ENCODE measurements at regions not wholly inside any gene's neighbourhood (a gene's known extent, or its start where the extent isn't known, plus 50 kb on each side); places are given as distances from the start of the nearest gene placed in this dataset.

- DNase-seq = no peak
Measured at GRCh38 chr1:213652109-213652508, 335.7 kb upstream of the PROX1 start.

GRCh38 chr1:213656039-213656438 lies 331.7 kb upstream of the PROX1 start:
- DNase-seq = no peak

GRCh38 chr1:213656503-213656902 lies 331.3 kb upstream of the PROX1 start:
- no peak for DNase-seq

GRCh38 chr1:213657013-213657412 lies 330.8 kb upstream of the PROX1 start:
- no peak for DNase-seq

GRCh38 chr1:213657879-213658278 lies 329.9 kb upstream of the PROX1 start:
- no peak for DNase-seq

GRCh38 chr1:213658457-213658856 lies 329.3 kb upstream of the PROX1 start:
- DNase-seq = no peak

GRCh38 chr1:213659580-213660547 lies 327.9 kb upstream of the PROX1 start:
- no peak for DNase-seq

GRCh38 chr1:213661302-213661701 lies 326.5 kb upstream of the PROX1 start:
- DNase-seq = no peak

GRCh38 chr1:213666113-213666512 lies 321.7 kb upstream of the PROX1 start:
- no peak for DNase-seq

- DNase-seq = no peak
Measured at GRCh38 chr1:213666922-213667321, 320.9 kb upstream of the PROX1 start.

GRCh38 chr1:213669512-213669911 lies 318.3 kb upstream of the PROX1 start:
- no peak for DNase-seq

GRCh38 chr1:213669964-213670691 lies 317.6 kb upstream of the PROX1 start:
- peak in 2 of 5 donors; percentile 4 to 20 for DNase-seq

GRCh38 chr1:213670692-213671023 lies 317.1 kb upstream of the PROX1 start:
- no peak for DNase-seq

GRCh38 chr1:213675043-213675442 lies 312.7 kb upstream of the PROX1 start:
- no peak for DNase-seq

- no peak for DNase-seq
Measured at GRCh38 chr1:213676736-213677135, 311.0 kb upstream of the PROX1 start.

GRCh38 chr1:213678348-213678747 lies 309.4 kb upstream of the PROX1 start:
- no peak for DNase-seq

GRCh38 chr1:213678753-213679152 lies 309.0 kb upstream of the PROX1 start:
- no peak for DNase-seq

- DNase-seq = no peak
Measured at GRCh38 chr1:213679153-213679552, 308.6 kb upstream of the PROX1 start.

GRCh38 chr1:213680677-213681325 lies 307.0 kb upstream of the PROX1 start:
- no peak for DNase-seq

GRCh38 chr1:213681788-213682340 lies 305.9 kb upstream of the PROX1 start:
- DNase-seq = no peak

GRCh38 chr1:213683529-213683928 lies 304.2 kb upstream of the PROX1 start:
- DNase-seq = no peak

GRCh38 chr1:213684454-213684853 lies 303.3 kb upstream of the PROX1 start:
- DNase-seq = no peak

- DNase-seq = no peak
Measured at GRCh38 chr1:213685992-213686582, 301.7 kb upstream of the PROX1 start.
